K562 (cell line): ENCODE measurements at regions not wholly inside any gene's neighbourhood (a gene's known extent, or its start where the extent isn't known, plus 50 kb on each side); places are given as distances from the start of the nearest gene placed in this dataset.

Experiments used
- ARHGAP35 ChIP-seq: fragments of 450-650 bp; IDR thresholded peaks from 2 replicates; pipeline ENCODE4 v1.6.1; 2018; ENCODE audit not compliant: partially characterized antibody
- DACH1 ChIP-seq: fragments of 450-650 bp; IDR thresholded peaks from 2 replicates; pipeline ENCODE4 v1.6.1; 2018; ENCODE audit not compliant: partially characterized antibody
- KAT2B ChIP-seq: IDR thresholded peaks from one replicate; pipeline ENCODE4 v1.6.1; 2012; ENCODE audit warnings: low read depth, mild to moderate bottlenecking, control low read depth, inconsistent platforms, low read length, moderate library complexity
- NELFE ChIP-seq: IDR thresholded peaks from 2 replicates; pipeline ENCODE4 v1.6.1; 2011; ENCODE audit warnings: mild to moderate bottlenecking; ENCODE audit not compliant: insufficient read depth, insufficient read length
- NR3C1 ChIP-seq: sonication (generic); formaldehyde crosslinking; IDR thresholded peaks from 2 replicates; pipeline ENCODE4 v1.8.1; 2022; ENCODE audit warnings: missing genetic modification reagents
- ZNF133 ChIP-seq: fragments of 250-450 bp; sonication (Bioruptor Pico); IDR thresholded peaks from 2 replicates; pipeline ENCODE4 v1.4.0; 2020; ENCODE audit warnings: mild to moderate bottlenecking
- TF ChIP-seq, protein P1 (sequence below): fragments of 450-650 bp; IDR thresholded peaks from 2 replicates; pipeline ENCODE4 v1.6.1; 2016; ENCODE audit warnings: low read depth
- TF ChIP-seq, protein P2 (sequence below): fragments of 250-450 bp; sonication (Bioruptor Pico); IDR thresholded peaks from 2 replicates; pipeline ENCODE4 v1.6.1; 2021; ENCODE audit warnings: mild to moderate bottlenecking
- TF ChIP-seq, protein P3 (sequence below), 2 experiments: fragments of 450-650 bp; IDR thresholded peaks; 2 replicates each; pipeline ENCODE4 v1.6.1; 2018; ENCODE audit warnings: mild to moderate bottlenecking in 2 of 2, low read depth in 1 of 2; ENCODE audit not compliant: partially characterized antibody in 2 of 2
- TF ChIP-seq, protein P4 (sequence below): fragments of 450-650 bp; IDR thresholded peaks from 2 replicates; pipeline ENCODE4 v1.6.1; 2016; ENCODE audit warnings: antibody characterized with exemption
- TF ChIP-seq, protein P5 (sequence below): sonication (generic); formaldehyde crosslinking; IDR thresholded peaks from 2 replicates; pipeline ENCODE4 v1.8.1; 2023; ENCODE audit warnings: mild to moderate bottlenecking, missing genetic modification reagents

DNA sequence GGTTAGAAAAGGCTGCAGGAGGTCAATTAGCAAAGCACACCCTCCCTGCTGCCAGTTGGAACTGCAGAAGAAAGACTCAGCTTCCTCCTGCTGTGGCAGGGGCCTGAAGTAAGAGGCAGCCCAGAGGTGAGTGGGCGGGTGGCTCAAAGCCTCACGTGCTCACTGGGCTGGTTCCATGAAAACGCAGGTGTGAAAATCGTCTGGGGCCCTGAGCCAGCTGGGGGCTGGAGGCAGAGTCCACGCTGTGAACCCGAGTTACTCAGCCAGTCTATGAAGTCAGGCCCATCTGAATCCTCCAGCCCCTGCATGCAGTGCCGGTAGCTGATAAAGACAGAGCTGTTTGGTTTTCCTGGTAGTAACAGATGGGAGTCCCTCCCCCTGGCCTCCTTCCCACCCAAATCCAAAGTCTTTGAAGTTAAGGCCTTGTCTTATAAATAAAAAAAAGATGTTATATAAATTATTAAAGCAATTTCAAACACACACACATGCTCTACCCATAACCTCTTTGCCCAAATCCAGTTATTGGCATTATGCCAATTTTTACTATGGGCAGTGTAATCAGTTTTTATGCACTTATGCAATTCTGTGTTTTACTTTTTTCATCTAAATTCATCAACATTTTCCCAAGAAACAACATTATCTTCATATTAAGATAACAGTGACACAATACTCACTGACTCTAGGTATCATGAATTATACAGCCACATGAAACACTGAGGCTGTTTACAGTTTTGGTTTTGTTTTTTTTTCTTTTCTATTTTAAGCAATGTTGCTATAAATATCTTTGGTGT, 57.9 kb upstream of the PNMA1 start (continued):
- TF ChIP-seq, protein P1, sequence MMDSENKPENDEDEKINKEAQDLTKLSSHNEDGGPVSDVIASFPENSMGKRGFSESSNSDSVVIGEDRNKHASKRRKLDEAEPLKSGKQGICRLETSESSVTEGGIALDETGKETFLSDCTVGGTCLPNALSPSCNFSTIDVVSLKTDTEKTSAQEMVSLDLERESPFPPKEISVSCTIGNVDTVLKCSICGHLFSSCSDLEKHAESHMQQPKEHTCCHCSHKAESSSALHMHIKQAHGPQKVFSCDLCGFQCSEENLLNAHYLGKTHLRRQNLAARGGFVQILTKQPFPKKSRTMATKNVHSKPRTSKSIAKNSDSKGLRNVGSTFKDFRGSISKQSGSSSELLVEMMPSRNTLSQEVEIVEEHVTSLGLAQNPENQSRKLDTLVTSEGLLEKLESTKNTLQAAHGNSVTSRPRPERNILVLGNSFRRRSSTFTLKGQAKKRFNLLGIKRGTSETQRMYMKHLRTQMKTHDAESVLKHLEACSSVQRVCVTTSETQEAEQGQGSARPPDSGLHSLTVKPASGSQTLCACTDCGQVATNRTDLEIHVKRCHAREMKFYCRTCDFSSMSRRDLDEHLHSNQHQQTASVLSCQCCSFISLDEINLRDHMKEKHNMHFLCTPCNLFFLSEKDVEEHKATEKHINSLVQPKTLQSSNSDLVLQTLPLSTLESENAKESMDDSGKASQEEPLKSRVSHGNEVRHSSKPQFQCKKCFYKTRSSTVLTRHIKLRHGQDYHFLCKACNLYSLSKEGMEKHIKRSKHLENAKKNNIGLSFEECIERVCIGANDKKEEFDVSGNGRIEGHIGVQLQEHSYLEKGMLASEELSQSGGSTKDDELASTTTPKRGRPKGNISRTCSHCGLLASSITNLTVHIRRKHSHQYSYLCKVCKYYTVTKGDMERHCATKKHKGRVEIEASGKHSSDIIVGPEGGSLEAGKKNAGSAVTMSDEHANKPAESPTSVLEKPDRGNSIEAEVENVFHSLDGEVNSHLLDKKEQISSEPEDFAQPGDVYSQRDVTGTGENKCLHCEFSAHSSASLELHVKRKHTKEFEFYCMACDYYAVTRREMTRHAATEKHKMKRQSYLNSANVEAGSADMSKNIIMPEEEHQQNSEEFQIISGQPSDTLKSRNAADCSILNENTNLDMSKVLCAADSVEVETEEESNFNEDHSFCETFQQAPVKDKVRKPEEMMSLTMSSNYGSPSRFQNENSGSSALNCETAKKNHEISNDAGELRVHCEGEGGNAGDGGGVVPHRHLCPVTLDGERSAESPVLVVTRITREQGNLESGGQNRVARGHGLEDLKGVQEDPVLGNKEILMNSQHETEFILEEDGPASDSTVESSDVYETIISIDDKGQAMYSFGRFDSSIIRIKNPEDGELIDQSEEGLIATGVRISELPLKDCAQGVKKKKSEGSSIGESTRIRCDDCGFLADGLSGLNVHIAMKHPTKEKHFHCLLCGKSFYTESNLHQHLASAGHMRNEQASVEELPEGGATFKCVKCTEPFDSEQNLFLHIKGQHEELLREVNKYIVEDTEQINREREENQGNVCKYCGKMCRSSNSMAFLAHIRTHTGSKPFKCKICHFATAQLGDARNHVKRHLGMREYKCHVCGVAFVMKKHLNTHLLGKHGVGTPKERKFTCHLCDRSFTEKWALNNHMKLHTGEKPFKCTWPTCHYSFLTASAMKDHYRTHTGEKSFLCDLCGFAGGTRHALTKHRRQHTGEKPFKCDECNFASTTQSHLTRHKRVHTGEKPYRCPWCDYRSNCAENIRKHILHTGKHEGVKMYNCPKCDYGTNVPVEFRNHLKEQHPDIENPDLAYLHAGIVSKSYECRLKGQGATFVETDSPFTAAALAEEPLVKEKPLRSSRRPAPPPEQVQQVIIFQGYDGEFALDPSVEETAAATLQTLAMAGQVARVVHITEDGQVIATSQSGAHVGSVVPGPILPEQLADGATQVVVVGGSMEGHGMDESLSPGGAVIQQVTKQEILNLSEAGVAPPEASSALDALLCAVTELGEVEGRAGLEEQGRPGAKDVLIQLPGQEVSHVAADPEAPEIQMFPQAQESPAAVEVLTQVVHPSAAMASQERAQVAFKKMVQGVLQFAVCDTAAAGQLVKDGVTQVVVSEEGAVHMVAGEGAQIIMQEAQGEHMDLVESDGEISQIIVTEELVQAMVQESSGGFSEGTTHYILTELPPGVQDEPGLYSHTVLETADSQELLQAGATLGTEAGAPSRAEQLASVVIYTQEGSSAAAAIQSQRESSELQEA, result no peak
- TF ChIP-seq ARHGAP35, result no peak
- no peak for TF ChIP-seq NELFE
- TF ChIP-seq KAT2B, result no peak
- no peak for TF ChIP-seq NR3C1 (CRISPR knock-in tag)
- peak; percentile 63 for TF ChIP-seq DACH1
- TF ChIP-seq, protein P2, sequence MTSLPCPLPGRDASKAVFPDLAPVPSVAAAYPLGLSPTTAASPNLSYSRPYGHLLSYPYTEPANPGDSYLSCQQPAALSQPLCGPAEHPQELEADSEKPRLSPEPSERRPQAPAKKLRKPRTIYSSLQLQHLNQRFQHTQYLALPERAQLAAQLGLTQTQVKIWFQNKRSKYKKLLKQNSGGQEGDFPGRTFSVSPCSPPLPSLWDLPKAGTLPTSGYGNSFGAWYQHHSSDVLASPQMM (CRISPR knock-in tag), result no peak
- TF ChIP-seq, protein P3, sequence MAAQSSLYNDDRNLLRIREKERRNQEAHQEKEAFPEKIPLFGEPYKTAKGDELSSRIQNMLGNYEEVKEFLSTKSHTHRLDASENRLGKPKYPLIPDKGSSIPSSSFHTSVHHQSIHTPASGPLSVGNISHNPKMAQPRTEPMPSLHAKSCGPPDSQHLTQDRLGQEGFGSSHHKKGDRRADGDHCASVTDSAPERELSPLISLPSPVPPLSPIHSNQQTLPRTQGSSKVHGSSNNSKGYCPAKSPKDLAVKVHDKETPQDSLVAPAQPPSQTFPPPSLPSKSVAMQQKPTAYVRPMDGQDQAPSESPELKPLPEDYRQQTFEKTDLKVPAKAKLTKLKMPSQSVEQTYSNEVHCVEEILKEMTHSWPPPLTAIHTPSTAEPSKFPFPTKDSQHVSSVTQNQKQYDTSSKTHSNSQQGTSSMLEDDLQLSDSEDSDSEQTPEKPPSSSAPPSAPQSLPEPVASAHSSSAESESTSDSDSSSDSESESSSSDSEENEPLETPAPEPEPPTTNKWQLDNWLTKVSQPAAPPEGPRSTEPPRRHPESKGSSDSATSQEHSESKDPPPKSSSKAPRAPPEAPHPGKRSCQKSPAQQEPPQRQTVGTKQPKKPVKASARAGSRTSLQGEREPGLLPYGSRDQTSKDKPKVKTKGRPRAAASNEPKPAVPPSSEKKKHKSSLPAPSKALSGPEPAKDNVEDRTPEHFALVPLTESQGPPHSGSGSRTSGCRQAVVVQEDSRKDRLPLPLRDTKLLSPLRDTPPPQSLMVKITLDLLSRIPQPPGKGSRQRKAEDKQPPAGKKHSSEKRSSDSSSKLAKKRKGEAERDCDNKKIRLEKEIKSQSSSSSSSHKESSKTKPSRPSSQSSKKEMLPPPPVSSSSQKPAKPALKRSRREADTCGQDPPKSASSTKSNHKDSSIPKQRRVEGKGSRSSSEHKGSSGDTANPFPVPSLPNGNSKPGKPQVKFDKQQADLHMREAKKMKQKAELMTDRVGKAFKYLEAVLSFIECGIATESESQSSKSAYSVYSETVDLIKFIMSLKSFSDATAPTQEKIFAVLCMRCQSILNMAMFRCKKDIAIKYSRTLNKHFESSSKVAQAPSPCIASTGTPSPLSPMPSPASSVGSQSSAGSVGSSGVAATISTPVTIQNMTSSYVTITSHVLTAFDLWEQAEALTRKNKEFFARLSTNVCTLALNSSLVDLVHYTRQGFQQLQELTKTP (IDR thresholded peaks at IDR 0.05; ENCODE audit: low read depth in 1 of 2, partially characterized antibody in 2 of 2), result no peak
- TF ChIP-seq, protein P4, sequence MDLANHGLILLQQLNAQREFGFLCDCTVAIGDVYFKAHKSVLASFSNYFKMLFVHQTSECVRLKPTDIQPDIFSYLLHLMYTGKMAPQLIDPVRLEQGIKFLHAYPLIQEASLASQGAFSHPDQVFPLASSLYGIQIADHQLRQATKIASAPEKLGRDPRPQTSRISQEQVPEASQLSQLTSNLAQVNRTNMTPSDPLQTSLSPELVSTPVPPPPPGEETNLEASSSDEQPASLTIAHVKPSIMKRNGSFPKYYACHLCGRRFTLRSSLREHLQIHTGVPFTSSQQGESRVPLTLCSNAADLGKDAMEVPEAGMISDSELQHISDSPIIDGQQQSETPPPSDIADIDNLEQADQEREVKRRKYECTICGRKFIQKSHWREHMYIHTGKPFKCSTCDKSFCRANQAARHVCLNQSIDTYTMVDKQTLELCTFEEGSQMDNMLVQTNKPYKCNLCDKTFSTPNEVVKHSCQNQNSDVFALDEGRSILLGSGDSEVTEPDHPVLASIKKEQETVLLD, result no peak; the same call in 1 of the 2 replicates
- TF ChIP-seq, protein P5, sequence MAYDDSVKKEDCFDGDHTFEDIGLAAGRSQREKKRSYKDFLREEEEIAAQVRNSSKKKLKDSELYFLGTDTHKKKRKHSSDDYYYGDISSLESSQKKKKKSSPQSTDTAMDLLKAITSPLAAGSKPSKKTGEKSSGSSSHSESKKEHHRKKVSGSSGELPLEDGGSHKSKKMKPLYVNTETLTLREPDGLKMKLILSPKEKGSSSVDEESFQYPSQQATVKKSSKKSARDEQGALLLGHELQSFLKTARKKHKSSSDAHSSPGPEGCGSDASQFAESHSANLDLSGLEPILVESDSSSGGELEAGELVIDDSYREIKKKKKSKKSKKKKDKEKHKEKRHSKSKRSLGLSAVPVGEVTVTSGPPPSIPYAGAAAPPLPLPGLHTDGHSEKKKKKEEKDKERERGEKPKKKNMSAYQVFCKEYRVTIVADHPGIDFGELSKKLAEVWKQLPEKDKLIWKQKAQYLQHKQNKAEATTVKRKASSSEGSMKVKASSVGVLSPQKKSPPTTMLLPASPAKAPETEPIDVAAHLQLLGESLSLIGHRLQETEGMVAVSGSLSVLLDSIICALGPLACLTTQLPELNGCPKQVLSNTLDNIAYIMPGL (CRISPR knock-in tag), result no peak
- TF ChIP-seq ZNF133 (CRISPR knock-in tag), result no peak
